22Rv1 (cell line): ENCODE measurements at regions not wholly inside any gene's neighbourhood (a gene's known extent, or its start where the extent isn't known, plus 50 kb on each side); places are given as distances from the start of the nearest gene placed in this dataset.

ENCODE experiments used
- H3K27ac ChIP-seq: fragments of 450-650 bp; 2 replicates; pipeline ENCODE4 v1.5.1; 2017
- CTCF ChIP-seq: fragments of 450-650 bp; IDR thresholded peaks from 2 replicates; pipeline ENCODE4 v1.5.1; 2017; ENCODE audit warnings: mild to moderate bottlenecking
- ZFX ChIP-seq: fragments of 450-650 bp; IDR thresholded peaks from 2 replicates; pipeline ENCODE4 v1.6.1; 2017; ENCODE audit warnings: antibody characterized with exemption, borderline replicate concordance

- TF ChIP-seq ZFX = no peak
- TF ChIP-seq CTCF = no peak
- H3K27ac ChIP-seq = no peak overlapping the region
These were observed 258.0 kb upstream of the ATP2B1 start for GRCh38 chr12:89966495-89967240.

- no peak for TF ChIP-seq ZFX
- no peak for TF ChIP-seq CTCF
- H3K27ac ChIP-seq = no peak overlapping the region
These were observed 257.4 kb upstream of the ATP2B1 start for GRCh38 chr12:89965993-89966392.

- H3K27ac ChIP-seq = no peak overlapping the region
- TF ChIP-seq ZFX (no peak), CTCF (peak; percentile 44)
These were observed 254.0 kb upstream of the ATP2B1 start for GRCh38 chr12:89962648-89963047.

GRCh38 chr12:89960607-89961394 is 252.2 kb upstream of the ATP2B1 start:
- TF ChIP-seq CTCF (no peak), ZFX (no peak)
- no peak overlapping the region for H3K27ac ChIP-seq

GRCh38 chr12:89960011-89960507 is 251.4 kb upstream of the ATP2B1 start:
- no peak overlapping the region for H3K27ac ChIP-seq

GRCh38 chr12:89959179-89959578 is 250.5 kb upstream of the ATP2B1 start:
- TF ChIP-seq CTCF (no peak), ZFX (no peak)

More at GRCh38 chr12:89960011-89960507, 251.4 kb upstream of the ATP2B1 start:
- TF ChIP-seq ZFX (no peak), CTCF (no peak)

GRCh38 chr12:89954259-89954658 is 245.6 kb upstream of the ATP2B1 start:
- TF ChIP-seq CTCF = no peak
- no peak for TF ChIP-seq ZFX
- no peak overlapping the region for H3K27ac ChIP-seq

More at GRCh38 chr12:89959179-89959578, 250.5 kb upstream of the ATP2B1 start:
- no peak overlapping the region for H3K27ac ChIP-seq
